NCI-H2171 (cell line): ENCODE measurements at regions not wholly inside any gene's neighbourhood (a gene's known extent, or its start where the extent isn't known, plus 50 kb on each side); places are given as distances from the start of the nearest gene placed in this dataset.

Experiments used
- DNase-seq: peaks from one replicate; lab custom pipeline; 2025; lab: John Stamatoyannopoulos, UW

DNA sequence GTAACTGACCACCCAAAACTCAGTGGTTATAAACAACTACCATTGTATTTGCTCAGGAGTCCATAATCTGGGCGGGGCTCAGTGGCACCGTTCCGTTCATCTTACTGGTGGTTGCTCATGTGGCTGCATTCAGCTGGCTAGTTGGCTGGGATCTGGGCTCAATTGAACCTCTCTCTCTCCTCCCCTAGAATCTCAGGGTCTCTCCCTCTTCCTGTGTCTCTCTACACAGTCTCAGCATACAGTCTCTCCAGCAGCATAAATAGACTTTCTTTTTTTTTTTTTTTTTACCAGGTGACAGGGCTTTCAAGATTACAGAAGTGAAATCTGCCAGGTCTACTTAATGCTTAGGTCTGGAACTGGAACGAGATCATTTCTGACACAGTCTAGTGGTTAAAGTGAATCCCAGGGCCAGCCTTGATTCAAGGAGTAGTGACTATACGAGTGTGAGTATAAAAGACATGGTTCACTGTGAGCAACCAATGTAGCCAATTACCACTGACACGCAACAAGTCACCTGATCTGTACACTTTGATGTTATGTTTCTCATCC, 193.7 kb upstream of the ESRRG start:
- no peak for DNase-seq

DNA sequence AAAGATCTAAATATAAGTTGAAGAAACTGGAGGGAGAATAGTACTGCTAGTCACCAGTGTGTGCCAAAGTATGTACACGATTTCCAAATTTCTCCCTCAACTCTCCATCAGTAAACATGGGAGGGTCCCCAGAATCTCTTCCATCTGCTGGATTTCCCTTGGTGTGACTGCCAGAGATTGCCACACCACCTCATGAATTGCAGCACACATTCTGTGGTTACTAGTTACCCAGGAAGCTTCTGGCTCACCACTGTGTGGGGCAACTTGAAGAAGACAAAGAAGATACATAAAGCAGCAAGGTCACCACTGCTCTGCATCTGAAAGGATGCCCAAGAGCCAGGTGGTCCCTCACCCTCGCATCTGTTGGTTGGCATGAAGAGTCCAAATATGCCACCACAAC, 191.7 kb upstream of the ESRRG start:
- no peak for DNase-seq

DNA sequence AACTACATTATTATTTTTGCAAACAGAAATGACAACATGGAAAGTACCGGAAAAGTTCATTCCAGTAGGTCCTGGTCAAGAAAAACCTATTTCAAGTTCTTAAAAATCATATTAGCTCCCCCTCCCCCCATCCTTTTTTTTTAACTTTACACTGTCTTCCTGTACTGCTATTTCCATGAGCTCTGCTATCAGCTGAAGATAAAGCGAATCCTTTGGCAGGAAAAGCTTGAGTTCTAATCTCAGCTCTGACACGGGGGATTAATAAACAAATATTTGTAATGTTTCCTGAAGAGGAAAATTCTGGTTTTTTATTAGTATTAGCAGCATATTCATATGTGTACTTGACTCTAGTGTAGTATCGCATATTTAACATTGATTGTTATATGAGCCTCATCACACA, 190.7 kb upstream of the ESRRG start:
- DNase-seq = no peak

DNA sequence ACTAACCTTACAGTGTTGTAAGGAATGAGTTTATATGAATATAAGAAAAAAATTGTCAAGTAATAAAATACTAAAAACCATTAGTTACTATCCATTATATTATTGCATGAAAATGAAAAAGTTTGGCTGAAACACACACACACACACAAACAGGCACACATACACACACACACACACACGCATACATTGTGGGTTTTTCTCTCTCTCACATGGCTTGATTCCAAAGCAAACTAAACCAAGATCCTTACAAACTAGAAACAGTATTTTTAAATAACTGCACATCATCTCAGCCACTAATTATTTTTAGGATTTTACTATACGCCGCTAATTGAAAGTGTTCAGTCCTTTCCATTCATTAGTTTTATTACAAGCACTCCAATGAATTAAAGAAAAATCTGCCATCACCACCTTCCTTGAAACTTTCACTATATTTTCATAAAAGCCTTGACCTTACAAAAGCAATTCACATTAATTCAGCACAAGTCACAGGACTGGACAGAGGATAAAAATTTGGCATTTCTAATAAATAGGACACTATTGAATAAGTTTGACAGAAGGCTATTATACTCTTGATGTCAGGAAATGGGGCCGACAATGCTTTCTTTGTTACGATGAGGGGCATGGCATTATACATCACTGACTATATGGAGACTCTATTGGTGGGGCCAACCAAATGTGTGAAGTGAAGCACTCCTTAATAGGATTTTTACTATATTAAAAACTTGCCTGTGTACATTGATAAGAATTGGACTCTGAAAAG, 187.0 kb upstream of the ESRRG start:
- DNase-seq = no peak

DNA sequence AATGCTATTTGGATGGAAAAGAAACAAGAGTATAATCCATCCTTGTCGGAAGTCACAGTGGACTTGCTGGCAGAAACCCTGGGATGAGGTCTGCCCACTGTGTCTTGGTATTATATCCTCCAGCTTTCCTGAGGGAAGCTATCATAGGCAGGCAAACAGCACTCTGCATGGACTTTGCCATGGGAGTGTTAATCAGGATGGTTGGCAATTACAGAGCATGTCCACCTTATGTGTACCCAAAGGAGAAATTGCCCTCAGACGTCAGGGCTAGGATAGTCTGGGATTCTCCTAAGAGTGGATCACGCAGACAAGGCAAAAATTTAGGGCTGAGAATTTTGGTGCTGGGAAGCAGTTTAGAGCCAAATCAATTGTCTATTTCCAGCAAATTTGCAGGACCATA, 184.9 kb upstream of the ESRRG start:
- no peak for DNase-seq

DNA sequence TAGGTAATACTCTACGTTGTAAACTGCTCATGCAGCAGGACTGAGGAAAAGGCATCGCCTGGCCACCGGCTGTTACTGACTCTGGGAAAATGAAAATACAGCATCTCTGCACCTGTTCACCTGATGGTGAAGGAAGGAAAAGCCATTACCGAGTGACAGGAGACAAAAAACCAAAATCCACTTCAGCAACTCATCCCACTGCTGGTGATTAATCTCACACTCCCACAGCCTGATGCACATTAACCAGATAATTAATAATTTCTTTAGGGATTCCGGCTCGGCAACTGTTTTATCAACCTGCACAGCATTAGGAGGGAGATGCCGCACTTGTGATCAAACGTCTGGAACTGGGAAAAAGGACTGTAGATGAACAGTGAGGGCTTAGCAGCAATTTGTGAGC, 183.9 kb upstream of the ESRRG start:
- peak; percentile 36 for DNase-seq

DNA sequence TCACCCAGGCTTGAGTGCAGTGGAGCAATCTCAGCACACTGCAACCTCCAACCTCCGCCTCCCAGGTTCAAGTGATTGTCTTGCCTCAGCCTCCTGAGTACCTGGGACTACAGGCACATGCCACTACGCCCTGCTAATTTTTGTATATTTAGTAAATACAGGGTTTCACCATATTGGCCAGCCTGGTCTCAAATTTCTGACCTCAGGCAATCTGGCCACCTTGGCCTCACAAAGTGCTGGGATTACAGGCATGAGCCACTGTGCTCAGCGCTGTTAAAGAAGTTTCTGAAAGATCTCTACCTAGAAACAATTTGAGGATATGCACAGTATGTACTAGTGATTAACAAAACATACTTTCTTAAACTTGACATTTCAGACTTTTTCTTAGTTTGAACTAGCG, 182.6 kb upstream of the ESRRG start:
- DNase-seq = no peak

DNA sequence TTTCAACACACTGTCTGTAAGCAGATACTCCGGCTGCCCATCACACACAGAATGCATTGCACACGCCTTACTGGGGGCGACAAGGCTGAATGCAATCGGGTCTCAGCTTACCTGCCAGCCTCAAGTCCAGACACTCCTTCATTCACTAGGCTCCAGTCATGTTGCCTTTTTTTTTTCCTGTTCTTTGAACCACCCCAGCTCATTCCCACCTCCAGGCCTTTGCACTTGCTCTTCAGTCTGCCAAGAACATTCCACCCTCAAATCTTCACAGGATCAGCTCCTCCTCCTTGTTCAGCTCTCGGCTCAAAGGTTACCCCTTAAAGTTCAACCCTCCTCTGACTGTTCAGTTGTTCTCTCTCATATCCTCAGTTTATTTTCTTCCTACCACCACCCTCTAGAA, 181.9 kb upstream of the ESRRG start:
- no peak for DNase-seq

DNA sequence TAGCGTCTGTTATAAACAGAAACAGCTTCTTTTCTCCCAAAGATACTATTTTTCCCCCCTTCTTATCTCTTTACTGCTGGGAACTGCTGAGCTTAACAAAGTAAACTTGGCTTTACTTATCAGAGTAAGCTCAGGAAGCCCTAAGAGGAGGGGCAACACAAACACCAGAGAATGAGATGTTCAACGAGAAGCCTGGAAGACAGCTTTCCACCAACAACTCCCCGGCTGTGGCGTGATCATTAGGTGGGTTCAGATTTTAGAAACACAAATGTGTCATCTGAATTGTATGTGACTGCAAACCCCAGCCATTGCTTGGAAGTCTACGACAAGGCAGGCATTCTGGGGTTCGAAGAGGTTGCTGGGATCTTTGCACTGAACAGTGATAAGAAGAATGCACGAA, 181.2 kb upstream of the ESRRG start:
- DNase-seq = no peak

DNA sequence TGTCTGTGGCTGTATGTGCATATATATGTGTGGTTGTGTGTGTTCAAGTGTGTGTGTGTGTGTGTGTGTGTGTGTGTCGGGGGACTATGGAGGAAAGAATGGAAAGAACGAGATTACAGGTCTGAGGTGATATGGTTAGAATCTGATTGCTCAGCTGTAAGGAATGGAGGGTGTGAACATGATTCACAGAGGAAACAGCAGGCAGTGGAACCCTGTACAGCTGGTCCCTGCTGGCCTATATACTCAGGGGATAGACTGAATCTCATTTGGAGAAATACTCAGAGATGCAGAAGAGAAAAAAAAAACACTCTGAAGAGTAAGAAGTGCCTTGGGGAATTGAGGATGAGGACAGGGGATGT, 180.1 kb upstream of the ESRRG start:
- peak; percentile 78 for DNase-seq

DNA sequence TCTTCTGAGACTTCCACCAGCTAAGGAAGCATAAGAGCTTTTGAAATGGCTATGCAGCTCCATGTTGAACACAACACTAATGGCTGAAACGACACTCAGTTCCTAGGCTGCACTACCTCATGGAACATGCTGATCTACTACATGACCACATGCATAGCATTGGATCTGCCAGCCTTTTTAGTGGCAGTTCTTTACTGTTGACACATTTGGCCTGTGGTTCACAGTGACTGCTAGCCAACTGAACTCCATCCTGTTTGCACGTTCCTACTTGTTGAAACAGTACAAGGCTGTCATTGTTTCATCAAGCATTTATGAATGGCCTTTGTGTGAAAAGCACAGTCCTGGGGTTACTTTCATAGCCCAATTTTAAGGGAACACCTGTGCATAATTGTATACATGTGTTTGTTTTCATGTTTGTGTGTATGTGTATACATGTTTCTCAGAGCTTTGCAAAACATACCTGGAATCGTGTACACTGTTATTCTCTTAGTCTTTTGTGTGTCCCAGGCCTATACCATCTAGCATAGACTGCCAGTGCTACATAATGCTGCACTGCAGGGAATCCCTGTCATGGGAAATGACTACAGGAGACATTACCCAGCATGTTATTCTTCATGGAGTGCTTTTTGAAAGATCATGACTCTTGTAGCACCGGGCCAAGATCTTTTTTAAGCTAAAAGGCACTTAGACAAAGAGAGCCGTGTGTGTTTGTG, 179.6 kb upstream of the ESRRG start:
- DNase-seq = no peak

DNA sequence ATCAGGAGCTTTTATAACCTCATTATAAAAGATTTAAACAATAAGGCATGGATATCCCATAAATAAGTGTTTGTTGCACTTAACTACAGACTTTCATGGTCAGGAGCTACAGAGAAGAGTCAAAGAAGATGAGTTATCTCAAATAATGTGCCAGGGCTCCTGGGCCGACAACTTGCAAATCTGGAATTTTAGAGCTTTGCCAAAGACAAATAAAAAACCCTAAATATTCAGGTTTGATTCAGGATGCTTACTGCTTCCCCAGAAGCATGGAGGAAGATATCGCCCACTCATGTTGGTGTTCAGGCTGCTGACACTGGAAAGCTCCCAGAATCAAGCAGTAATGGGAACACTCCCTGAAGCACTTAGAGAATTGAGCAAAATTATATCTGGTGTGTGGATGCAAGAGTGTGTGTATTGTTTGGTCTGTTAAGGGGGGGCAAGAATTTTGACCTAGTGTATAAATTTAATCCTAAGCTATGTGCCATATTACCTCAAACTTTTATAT, 176.9 kb upstream of the ESRRG start:
- no peak for DNase-seq

DNA sequence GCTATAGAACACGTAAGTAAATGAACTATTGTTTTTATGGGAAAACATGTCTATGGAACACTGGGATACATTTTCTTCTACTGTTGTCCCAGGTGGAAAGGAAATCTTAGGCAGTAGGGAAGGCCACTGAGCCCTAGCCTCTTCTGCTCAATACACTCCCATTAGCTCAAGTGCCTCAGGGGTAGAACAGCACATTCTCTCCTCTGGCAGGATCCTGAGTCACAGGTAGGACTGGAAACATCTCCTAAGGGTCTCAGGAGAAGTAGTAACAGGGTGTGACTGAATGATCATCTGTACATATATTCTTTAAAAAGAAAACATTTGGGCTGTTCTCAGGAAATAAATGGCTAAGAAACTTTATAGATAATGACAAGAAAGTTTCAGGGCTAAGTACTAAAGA, 175.6 kb upstream of the ESRRG start:
- no peak for DNase-seq

DNA sequence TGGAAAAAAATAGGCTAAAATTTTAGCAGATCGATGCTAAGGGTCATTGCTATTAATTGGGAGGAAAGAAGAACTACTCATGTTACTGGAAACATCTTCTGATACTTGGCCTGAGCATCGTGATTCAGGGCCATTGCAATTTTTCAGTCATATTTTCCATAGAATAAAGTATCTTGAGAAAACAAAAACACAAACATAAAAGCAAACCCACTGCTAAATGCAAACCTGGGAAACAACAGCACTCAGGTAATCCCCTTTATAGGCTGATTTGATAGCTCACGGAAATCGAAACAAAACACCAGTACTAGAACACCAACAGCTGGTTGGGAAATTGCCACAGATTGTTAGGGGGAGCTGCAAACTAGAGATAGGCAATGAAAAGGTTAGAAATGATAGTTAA, 172.9 kb upstream of the ESRRG start:
- DNase-seq = peak; percentile 28

DNA sequence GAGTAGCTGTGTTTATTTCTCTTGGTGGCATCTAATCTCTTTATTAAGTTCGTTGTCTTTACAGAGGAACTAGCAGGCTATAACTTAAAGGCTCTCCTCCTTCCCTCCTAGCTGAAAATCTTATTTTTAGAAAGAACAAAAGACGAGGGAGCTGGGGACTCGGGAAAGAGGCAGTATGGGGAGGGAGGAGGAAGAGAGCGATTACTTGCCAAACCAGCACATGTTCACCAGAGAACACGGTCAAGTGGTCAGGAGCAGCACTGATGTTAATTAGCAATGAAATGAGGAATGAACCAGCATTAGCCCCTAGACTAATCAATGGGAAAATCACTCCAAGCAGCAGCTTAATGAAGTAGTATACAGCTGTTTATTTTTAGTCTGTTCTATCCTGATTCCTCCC, 171.3 kb upstream of the ESRRG start:
- no peak for DNase-seq

DNA sequence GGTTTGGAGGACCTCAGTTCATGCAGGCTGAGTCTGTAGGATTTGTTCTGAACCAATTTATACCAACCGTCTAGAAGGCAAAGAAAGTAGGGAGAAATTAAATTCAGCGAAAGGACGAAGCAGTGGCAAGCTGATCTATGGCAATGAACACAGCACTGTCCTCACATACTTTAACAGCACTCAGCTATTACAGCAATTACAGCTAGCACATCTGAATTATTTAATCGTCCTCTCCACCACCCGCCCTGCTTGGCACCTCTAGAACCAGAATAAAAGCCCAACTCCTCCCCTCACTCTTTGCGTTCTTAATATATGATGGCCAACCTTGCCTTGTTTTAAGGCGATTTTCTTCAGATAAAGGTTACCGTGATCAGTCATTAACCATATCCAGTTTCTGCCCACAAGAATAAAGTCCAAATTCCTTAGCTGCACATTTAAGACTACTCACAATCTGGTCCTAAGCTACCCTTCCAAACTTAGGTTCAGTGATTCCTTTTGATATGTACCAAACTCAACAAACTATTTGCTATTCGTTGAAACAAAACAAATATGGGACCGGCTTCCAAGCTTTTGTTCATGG, 169.4 kb upstream of the ESRRG start:
- no peak for DNase-seq

DNA sequence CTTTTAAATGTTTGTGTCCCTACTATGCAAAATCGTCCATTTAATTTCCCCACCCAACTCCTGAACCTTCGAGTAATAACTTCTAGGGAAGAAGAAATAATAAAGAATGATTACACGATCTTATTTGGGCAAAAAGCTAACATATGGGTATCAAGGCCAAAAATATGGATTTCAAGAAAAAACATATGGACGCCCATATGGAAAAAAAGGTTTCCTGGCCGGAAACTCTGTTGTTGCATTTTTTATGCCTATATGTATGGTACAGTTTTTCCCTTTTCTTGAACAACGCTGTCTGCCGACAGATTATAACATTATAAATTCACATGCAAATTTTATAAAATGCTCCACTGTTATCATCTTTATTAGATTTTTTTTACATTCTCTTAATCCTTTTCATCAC, 167.6 kb upstream of the ESRRG start:
- no peak for DNase-seq

DNA sequence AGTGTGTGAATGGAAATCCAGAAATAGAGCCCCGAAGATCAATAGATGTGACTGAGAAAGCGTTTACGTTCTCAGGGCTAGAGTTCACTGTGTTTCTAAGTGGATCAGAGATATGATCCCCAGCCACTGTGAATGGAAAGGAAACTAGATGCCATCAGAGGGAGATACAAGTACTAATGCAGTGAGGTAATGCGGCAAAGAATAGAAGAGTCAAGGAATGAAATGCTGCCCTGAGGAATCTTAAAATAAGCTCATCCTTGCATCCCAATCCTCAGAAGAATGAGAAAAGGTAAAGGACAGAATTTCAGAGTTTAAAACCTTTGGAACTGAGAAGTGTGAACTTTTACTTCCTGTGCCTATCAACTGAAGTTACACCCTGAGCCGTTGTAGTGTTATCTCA, 165.5 kb upstream of the ESRRG start:
- DNase-seq = no peak

DNA sequence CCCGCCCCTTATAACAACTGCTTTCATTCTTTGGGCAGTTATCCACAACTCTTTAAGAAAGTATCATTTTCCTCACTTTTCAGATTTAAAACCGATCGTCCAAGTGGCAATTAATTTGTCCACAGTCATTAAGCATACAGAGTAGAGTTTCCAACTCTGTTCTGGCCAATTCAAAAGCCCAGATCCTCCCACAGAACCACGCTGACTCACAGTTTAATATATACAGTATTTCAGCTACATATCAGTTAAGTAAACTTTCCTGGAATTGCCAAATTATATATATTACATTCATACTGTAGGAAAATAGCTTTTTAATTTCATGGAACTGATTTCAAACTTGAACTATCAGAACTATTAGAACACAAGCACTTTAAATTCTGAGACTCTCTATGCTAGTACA, 163.8 kb upstream of the ESRRG start:
- no peak for DNase-seq

DNA sequence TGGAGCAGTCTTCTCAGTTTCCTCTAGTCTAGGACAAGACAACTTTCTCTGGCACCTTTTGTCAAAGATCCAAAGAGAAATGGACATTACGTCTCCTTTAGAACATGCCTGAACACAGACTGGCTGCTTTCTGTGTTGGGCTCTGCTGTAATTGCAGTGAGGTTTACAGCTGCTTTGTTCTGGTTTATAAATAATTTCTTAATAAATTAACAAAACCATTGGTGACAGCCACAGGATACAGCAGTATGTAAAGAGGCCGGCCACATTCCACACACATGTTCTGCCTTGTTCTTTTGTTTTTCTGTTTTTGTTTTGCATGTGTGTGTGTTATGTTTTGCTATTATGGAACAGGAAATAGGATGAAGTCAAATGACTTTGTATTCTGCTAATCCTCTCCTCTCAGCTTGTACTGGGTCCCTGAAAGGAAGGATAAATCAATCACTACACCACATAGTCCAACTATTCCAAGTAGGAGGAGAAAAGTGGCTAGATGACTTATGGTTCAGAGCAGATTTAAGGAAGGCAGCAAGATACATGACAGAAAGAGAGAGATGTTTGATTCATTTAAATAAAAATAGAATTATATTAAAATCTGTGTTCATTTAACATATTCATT, 161.5 kb upstream of the ESRRG start:
- no peak for DNase-seq

DNA sequence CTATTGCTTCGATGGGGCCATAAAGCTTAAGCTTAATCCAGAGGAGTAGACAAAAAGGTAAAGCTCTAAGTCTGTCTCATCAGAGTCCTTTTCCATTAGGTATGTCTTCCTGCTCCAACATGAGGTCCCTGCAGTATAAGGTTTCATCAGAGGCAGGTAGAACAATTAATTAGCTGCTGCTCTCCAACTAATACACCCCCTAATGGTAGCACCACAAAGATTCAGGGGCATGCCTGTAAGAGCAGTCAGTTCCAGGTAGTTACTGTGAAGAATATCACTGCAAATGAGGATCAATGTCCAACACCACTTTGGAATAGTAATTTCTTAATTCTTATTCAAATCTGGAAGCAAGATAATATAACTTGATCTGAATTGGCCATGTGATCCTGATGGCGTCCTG, 160.3 kb upstream of the ESRRG start:
- DNase-seq = no peak

DNA sequence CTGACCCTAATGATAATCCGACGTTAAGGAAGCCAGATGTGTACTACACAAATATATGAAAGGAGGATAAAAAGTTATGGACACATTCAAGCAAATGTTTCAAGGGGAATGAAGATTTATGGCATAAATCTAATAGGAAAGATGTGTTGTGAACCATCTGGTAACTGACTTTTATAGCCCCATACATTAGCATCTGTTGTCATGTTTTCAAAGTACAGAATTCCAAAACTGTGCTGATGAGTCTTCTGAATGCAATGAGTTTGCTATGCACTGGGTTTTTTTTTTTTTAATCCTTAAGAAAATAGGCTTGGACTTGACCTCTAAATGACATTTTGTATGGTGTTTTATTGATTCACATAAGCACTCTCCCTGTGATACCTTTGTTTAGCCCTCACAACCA, 158.5 kb upstream of the ESRRG start:
- no peak for DNase-seq

DNA sequence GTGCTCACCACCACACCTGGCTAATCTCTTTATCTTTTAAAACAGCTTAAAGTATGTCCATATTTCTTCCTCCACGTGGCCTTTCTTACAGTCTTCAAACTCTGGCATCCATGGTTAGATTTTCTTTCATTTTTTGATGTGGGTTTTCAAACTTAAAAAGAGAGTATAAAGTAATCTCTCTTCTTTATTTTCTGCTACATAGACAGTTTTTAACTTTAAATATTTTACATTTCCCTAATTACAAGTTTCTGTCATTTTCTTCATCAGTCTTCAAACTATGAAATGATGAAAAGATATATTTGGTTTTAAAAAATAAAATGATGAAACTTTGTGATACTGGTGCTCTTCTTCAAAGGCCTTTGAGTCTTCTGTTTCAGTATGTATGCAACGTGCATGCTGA, 143.5 kb upstream of the ESRRG start:
- DNase-seq = no peak
